Small intestine (tissue), 7 donors: ENCODE measurements at regions not wholly inside any gene's neighbourhood (a gene's known extent, or its start where the extent isn't known, plus 50 kb on each side); places are given as distances from the start of the nearest gene placed in this dataset.

Experiments used
- DNase-seq, 2 donors: peaks; one replicate each; pipeline versions ENCODE4 v3.0.0 to v3.0.0-alpha.2; 2013
- FAIRE-seq: peaks from 2 replicates; lab custom pipeline; 2012; peaks lifted over from hg19 to GRCh38; lab: Jason Lieb, UNC
- H3K27ac ChIP-seq, 3 donors: one replicate each; pipeline ENCODE4 v1.5.1; 2013; ENCODE audit warnings: low read length in 2 of 3, mild to moderate bottlenecking in 2 of 3, control low read depth in 1 of 3, inconsistent platforms in 1 of 3, low read depth in 1 of 3, moderate library complexity in 1 of 3
- H3K27me3 ChIP-seq, 3 donors: one replicate each; pipeline ENCODE4 v1.6.1; 2013; ENCODE audit warnings: low read length in 3 of 3, inconsistent platforms in 1 of 3; ENCODE audit not compliant: control insufficient read depth in 3 of 3, insufficient read depth in 3 of 3
- H3K36me3 ChIP-seq, 3 donors: one replicate each; pipeline ENCODE4 v1.6.1; 2013; ENCODE audit warnings: low read length in 3 of 3, inconsistent platforms in 1 of 3, low read depth in 1 of 3, mild to moderate bottlenecking in 1 of 3, moderate library complexity in 1 of 3; ENCODE audit not compliant: control insufficient read depth in 3 of 3, insufficient read depth in 2 of 3
- H3K4me1 ChIP-seq, 3 donors: one replicate each; pipeline ENCODE4 v1.6.1; 2013; ENCODE audit warnings: low read length in 2 of 3, inconsistent platforms in 1 of 3, low read depth in 1 of 3, mild to moderate bottlenecking in 1 of 3, moderate library complexity in 1 of 3; ENCODE audit not compliant: control insufficient read depth in 3 of 3, insufficient read depth in 2 of 3
- H3K4me3 ChIP-seq, 3 donors: one replicate each; pipeline ENCODE4 v1.5.1; 2013; ENCODE audit warnings: low read length in 3 of 3, control low read depth in 1 of 3, inconsistent platforms in 1 of 3, low read depth in 1 of 3, mild to moderate bottlenecking in 1 of 3, moderate library complexity in 1 of 3
- H3K9me3 ChIP-seq, 2 donors: one replicate each; pipeline ENCODE4 v1.6.1; 2013; ENCODE audit warnings: low read depth in 1 of 2, low read length in 1 of 2; ENCODE audit not compliant: control insufficient read depth in 2 of 2, insufficient read depth in 1 of 2
- WGBS, 3 donors: extraction: QIAGEN DNeasy Blood & Tissue Kit; methylation state at CpG; one replicate each; pipeline ENCODE4 v1.1.7; 2013; 5-methylcytosine and 5-hydroxymethylcytosine counted together
- donor health status: healthy with polysubstance abuse.
- donor health status: control.
- donor health status: control.
- donor health status: Bipolar disorder and iron deficiency.
- donor health status: healthy.

- WGBS, 3 donors: 19 to 51% (median 36%) methylated on average over 2 of the region's 2 CpGs
- FAIRE-seq (no peak), DNase-seq (no peak)
- H3K27ac ChIP-seq: no peak overlapping the region
- H3K4me1 ChIP-seq: no peaks in the 10 kb centered on the region
- H3K36me3 ChIP-seq: no peaks in the 10 kb centered on the region
- H3K27me3 ChIP-seq: peaks cover 0 to 2% (median 0%) of the 10 kb centered on the region in 3 donors
- peaks cover 0 to 5% of the 10 kb centered on the region in 2 donors for H3K9me3 ChIP-seq
- no peak overlapping the region for H3K4me3 ChIP-seq
Measured at GRCh38 chr5:166710271-166710670, 1581.2 kb upstream of the WWC1 start.

GRCh38 chr5:166712447-166713185 is 1578.8 kb upstream of the WWC1 start:
- Histone ChIP-seq H3K9me3 (peaks cover 0 to 5% of the 10 kb centered on the region in 2 donors), H3K4me3 (no peak overlapping the region), H3K27me3 (peaks cover 0 to 2% (median 0%) of the 10 kb centered on the region in 3 donors), H3K36me3 (no peaks in the 10 kb centered on the region), H3K4me1 (no peaks in the 10 kb centered on the region), H3K27ac (no peak overlapping the region)
- whole genome bisulfite sequencing, 3 donors: 62 to 84% (median 67%) methylated on average over 1 of the region's 1 CpG
- no peak for DNase-seq
- FAIRE-seq: no peak

- Histone ChIP-seq H3K27ac (no peak overlapping the region), H3K36me3 (no peaks in the 10 kb centered on the region), H3K27me3 (peaks cover 0 to 2% (median 0%) of the 10 kb centered on the region in 3 donors), H3K4me3 (no peak overlapping the region), H3K9me3 (peaks cover 0 to 5% of the 10 kb centered on the region in 2 donors), H3K4me1 (no peaks in the 10 kb centered on the region)
- 20 to 57% (median 37%) methylated on average over 8 of the region's 8 CpGs for WGBS, 3 donors
- DNase-seq (peak in 1 of 2 donors; percentile 29), FAIRE-seq (no peak)
Measured at GRCh38 chr5:166713295-166713694, 1578.2 kb upstream of the WWC1 start.

- 26 to 59% (median 38%) methylated on average over 6 of the region's 6 CpGs for WGBS, 3 donors
- H3K27ac ChIP-seq: no peak overlapping the region
- FAIRE-seq: no peak
Measured at GRCh38 chr5:166716856-166717492, 1574.5 kb upstream of the WWC1 start.

GRCh38 chr5:166719991-166720390 is 1571.5 kb upstream of the WWC1 start:
- no peak for DNase-seq

More at GRCh38 chr5:166716856-166717492, 1574.5 kb upstream of the WWC1 start:
- DNase-seq: peak in 1 of 2 donors; percentile 8
- no peaks in the 10 kb centered on the region for H3K4me1 ChIP-seq
- no peaks in the 10 kb centered on the region for H3K36me3 ChIP-seq
- peaks cover 0 to 5% of the 10 kb centered on the region in 2 donors for H3K9me3 ChIP-seq
- H3K27me3 ChIP-seq: peaks cover 0 to 2% (median 0%) of the 10 kb centered on the region in 3 donors
- no peak overlapping the region for H3K4me3 ChIP-seq

GRCh38 chr5:166722939-166723338 is 1568.5 kb upstream of the WWC1 start:
- 85 to 91% (median 91%) methylated on average over 2 of the region's 2 CpGs for WGBS, 3 donors
- FAIRE-seq (no peak), DNase-seq (no peak)
- H3K4me3 ChIP-seq: no peak overlapping the region
- no peaks in the 10 kb centered on the region for H3K36me3 ChIP-seq
- H3K27me3 ChIP-seq: no peaks in the 10 kb centered on the region
- H3K9me3 ChIP-seq: no peaks in the 10 kb centered on the region
- H3K4me1 ChIP-seq: no peaks in the 10 kb centered on the region
- H3K27ac ChIP-seq: no peak overlapping the region

More at GRCh38 chr5:166719991-166720390, 1571.5 kb upstream of the WWC1 start:
- H3K4me3 ChIP-seq: no peak overlapping the region
- 51 to 68% (median 68%) methylated on average over 2 of the region's 2 CpGs for WGBS, 3 donors
- H3K9me3 ChIP-seq: no peaks in the 10 kb centered on the region
- H3K27ac ChIP-seq: no peak overlapping the region
- H3K4me1 ChIP-seq: no peaks in the 10 kb centered on the region
- H3K36me3 ChIP-seq: no peaks in the 10 kb centered on the region
- H3K27me3 ChIP-seq: no peaks in the 10 kb centered on the region
- no peak for FAIRE-seq

GRCh38 chr5:166724284-166724683 is 1567.2 kb upstream of the WWC1 start:
- no peak for FAIRE-seq
- no peak overlapping the region for H3K27ac ChIP-seq
- no peak overlapping the region for H3K4me3 ChIP-seq
- no peaks in the 10 kb centered on the region for H3K4me1 ChIP-seq
- WGBS, 3 donors: 46 to 53% (median 49%) methylated on average over 5 of the region's 5 CpGs
- no peaks in the 10 kb centered on the region for H3K9me3 ChIP-seq
- H3K27me3 ChIP-seq: no peaks in the 10 kb centered on the region
- no peaks in the 10 kb centered on the region for H3K36me3 ChIP-seq
- no peak for DNase-seq

- no peaks in the 10 kb centered on the region for H3K4me1 ChIP-seq
- FAIRE-seq (no peak), DNase-seq (no peak)
- H3K27me3 ChIP-seq: no peaks in the 10 kb centered on the region
- no peak overlapping the region for H3K4me3 ChIP-seq
- H3K36me3 ChIP-seq: no peaks in the 10 kb centered on the region
- 23 to 41% (median 28%) methylated on average over 1 of the region's 1 CpG for WGBS, 3 donors
- no peaks in the 10 kb centered on the region for H3K9me3 ChIP-seq
- H3K27ac ChIP-seq: no peak overlapping the region
Measured at GRCh38 chr5:166725593-166725992, 1565.9 kb upstream of the WWC1 start.
